GM03348 (cell line): ENCODE measurements at regions not wholly inside any gene's neighbourhood (a gene's known extent, or its start where the extent isn't known, plus 50 kb on each side); places are given as distances from the start of the nearest gene placed in this dataset.
"Not testable (repeated sequence)": the region's sequence is repeated elsewhere in the genome, so short reads cannot be mapped to it uniquely, and the experiment has no call there.

Experiments
- DNase-seq: peaks from one replicate; pipeline ENCODE4 v3.0.0; 2012; ENCODE audit warnings: low spot score

GRCh38 chr6:113048741-113049140 lies 701.6 kb downstream of the RFPL4B start:
- no peak for DNase-seq

- DNase-seq = peak; percentile 16
These were observed 702.1 kb downstream of the RFPL4B start for GRCh38 chr6:113049190-113049589.

GRCh38 chr6:113050010-113050858 lies 703.1 kb downstream of the RFPL4B start:
- peak; percentile 27 for DNase-seq

- no peak for DNase-seq
These were observed 703.8 kb downstream of the RFPL4B start for GRCh38 chr6:113050979-113051378.

GRCh38 chr6:113052506-113052905 lies 705.4 kb downstream of the RFPL4B start:
- no peak for DNase-seq

GRCh38 chr6:113055061-113055460 lies 707.9 kb downstream of the RFPL4B start:
- no peak for DNase-seq

- DNase-seq = no peak
These were observed 708.9 kb downstream of the RFPL4B start for GRCh38 chr6:113055998-113056397.

- DNase-seq = no peak
These were observed 710.5 kb downstream of the RFPL4B start for GRCh38 chr6:113057567-113058053.

- DNase-seq = no peak
These were observed 713.5 kb downstream of the RFPL4B start for GRCh38 chr6:113060664-113061063.

GRCh38 chr6:113065611-113066010 lies 718.5 kb downstream of the RFPL4B start:
- no peak for DNase-seq

GRCh38 chr6:113067612-113068275 lies 720.6 kb downstream of the RFPL4B start:
- DNase-seq = no peak

GRCh38 chr6:113068570-113068969 lies 721.4 kb downstream of the RFPL4B start:
- DNase-seq = no peak

- not testable (repeated sequence) for DNase-seq
These were observed 723.6 kb downstream of the RFPL4B start for GRCh38 chr6:113070681-113071080.

GRCh38 chr6:113073611-113074191 lies 726.6 kb downstream of the RFPL4B start:
- peak; percentile 28 for DNase-seq

GRCh38 chr6:113076116-113076515 lies 729.0 kb downstream of the RFPL4B start:
- DNase-seq = peak; percentile 4

GRCh38 chr6:113076816-113077215 lies 729.7 kb downstream of the RFPL4B start:
- DNase-seq = no peak

GRCh38 chr6:113077794-113078193 lies 730.7 kb downstream of the RFPL4B start:
- no peak for DNase-seq

- DNase-seq = no peak
These were observed 731.7 kb downstream of the RFPL4B start for GRCh38 chr6:113078791-113079190.

- DNase-seq = no peak
These were observed 735.6 kb downstream of the RFPL4B start for GRCh38 chr6:113082745-113083144.

GRCh38 chr6:113083947-113084346 lies 736.8 kb downstream of the RFPL4B start:
- DNase-seq = no peak

- no peak for DNase-seq
These were observed 741.9 kb downstream of the RFPL4B start for GRCh38 chr6:113089056-113089455.

- DNase-seq = peak; percentile 20
These were observed 745.7 kb downstream of the RFPL4B start for GRCh38 chr6:113092795-113093194.

- no peak for DNase-seq
These were observed 747.6 kb downstream of the RFPL4B start for GRCh38 chr6:113094779-113095178.
